HEK293 (cell line): ENCODE measurements at regions not wholly inside any gene's neighbourhood (a gene's known extent, or its start where the extent isn't known, plus 50 kb on each side); places are given as distances from the start of the nearest gene placed in this dataset.
"Not testable (repeated sequence)": the region's sequence is repeated elsewhere in the genome, so short reads cannot be mapped to it uniquely, and the experiment has no call there.

ENCODE experiments used
- CTCF ChIP-seq: fragments of 450-650 bp; formaldehyde crosslinking; IDR thresholded peaks from 2 replicates; pipeline ENCODE4 v1.5.1; 2016; ENCODE audit warnings: missing biosample characterization, missing genetic modification characterization
- GLI4 ChIP-seq: fragments of 450-650 bp; formaldehyde crosslinking; IDR thresholded peaks from 2 replicates; pipeline ENCODE4 v1.5.1; 2016; ENCODE audit warnings: missing biosample characterization, missing genetic modification characterization
- MYNN ChIP-seq: fragments of 450-650 bp; formaldehyde crosslinking; IDR thresholded peaks from 2 replicates; pipeline ENCODE4 v1.5.1; 2016; ENCODE audit warnings: missing biosample characterization, missing genetic modification characterization, borderline replicate concordance
- SP7 ChIP-seq: fragments of 450-650 bp; formaldehyde crosslinking; IDR thresholded peaks from 2 replicates; pipeline ENCODE4 v1.5.1; 2016; ENCODE audit warnings: missing biosample characterization, missing genetic modification characterization
- ZNF114 ChIP-seq: fragments of 450-650 bp; formaldehyde crosslinking; IDR thresholded peaks from 2 replicates; pipeline ENCODE4 v1.5.0; 2017; ENCODE audit warnings: missing biosample characterization, missing genetic modification characterization
- ZNF133 ChIP-seq: fragments of 450-650 bp; formaldehyde crosslinking; IDR thresholded peaks from 2 replicates; pipeline ENCODE4 v1.5.1; 2016; ENCODE audit warnings: missing biosample characterization, missing genetic modification characterization
- ZNF311 ChIP-seq: fragments of 450-650 bp; formaldehyde crosslinking; IDR thresholded peaks from 2 replicates; pipeline ENCODE4 v1.5.1; 2017; ENCODE audit warnings: missing biosample characterization, missing genetic modification characterization, borderline replicate concordance
- ZNF398 ChIP-seq: fragments of 450-650 bp; formaldehyde crosslinking; IDR thresholded peaks from 2 replicates; pipeline ENCODE4 v1.5.1; 2017; ENCODE audit warnings: missing biosample characterization, missing genetic modification characterization
- ZNF596 ChIP-seq: fragments of 450-650 bp; IDR thresholded peaks from 2 replicates; pipeline ENCODE4 v1.5.0; 2018; ENCODE audit warnings: missing biosample characterization, mild to moderate bottlenecking, missing genetic modification characterization, moderate library complexity
- ZNF701 ChIP-seq: fragments of 450-650 bp; formaldehyde crosslinking; IDR thresholded peaks from 2 replicates; pipeline ENCODE4 v1.5.1; 2016; ENCODE audit warnings: missing biosample characterization, missing genetic modification characterization
- ZNF837 ChIP-seq: fragments of 450-650 bp; formaldehyde crosslinking; IDR thresholded peaks from 2 replicates; pipeline ENCODE4 v1.5.1; 2016; ENCODE audit warnings: missing biosample characterization, missing genetic modification characterization
- TF ChIP-seq, protein P1 (sequence below): fragments of 450-650 bp; formaldehyde crosslinking; IDR thresholded peaks from 2 replicates; pipeline ENCODE4 v1.5.1; 2016; ENCODE audit warnings: missing biosample characterization, missing genetic modification characterization

- not testable (repeated sequence) for TF ChIP-seq ZNF701 (tag by site-specific recombination); ZNF311 (tag by site-specific recombination); ZNF398 (tag by site-specific recombination); ZNF837 (tag by site-specific recombination); GLI4; CTCF (tag by site-specific recombination); ZNF114 (tag by site-specific recombination); ZNF596 (tag by site-specific recombination); MYNN; SP7 (tag by site-specific recombination); ZNF133
- TF ChIP-seq, protein P1, sequence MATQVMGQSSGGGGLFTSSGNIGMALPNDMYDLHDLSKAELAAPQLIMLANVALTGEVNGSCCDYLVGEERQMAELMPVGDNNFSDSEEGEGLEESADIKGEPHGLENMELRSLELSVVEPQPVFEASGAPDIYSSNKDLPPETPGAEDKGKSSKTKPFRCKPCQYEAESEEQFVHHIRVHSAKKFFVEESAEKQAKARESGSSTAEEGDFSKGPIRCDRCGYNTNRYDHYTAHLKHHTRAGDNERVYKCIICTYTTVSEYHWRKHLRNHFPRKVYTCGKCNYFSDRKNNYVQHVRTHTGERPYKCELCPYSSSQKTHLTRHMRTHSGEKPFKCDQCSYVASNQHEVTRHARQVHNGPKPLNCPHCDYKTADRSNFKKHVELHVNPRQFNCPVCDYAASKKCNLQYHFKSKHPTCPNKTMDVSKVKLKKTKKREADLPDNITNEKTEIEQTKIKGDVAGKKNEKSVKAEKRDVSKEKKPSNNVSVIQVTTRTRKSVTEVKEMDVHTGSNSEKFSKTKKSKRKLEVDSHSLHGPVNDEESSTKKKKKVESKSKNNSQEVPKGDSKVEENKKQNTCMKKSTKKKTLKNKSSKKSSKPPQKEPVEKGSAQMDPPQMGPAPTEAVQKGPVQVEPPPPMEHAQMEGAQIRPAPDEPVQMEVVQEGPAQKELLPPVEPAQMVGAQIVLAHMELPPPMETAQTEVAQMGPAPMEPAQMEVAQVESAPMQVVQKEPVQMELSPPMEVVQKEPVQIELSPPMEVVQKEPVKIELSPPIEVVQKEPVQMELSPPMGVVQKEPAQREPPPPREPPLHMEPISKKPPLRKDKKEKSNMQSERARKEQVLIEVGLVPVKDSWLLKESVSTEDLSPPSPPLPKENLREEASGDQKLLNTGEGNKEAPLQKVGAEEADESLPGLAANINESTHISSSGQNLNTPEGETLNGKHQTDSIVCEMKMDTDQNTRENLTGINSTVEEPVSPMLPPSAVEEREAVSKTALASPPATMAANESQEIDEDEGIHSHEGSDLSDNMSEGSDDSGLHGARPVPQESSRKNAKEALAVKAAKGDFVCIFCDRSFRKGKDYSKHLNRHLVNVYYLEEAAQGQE (tag by site-specific recombination), result not testable (repeated sequence)
Measured at GRCh38 chr6:111949984-111950383, 76.7 kb upstream of the FYN start.
